Liver (tissue), 3 donors: ENCODE measurements at regions not wholly inside any gene's neighbourhood (a gene's known extent, or its start where the extent isn't known, plus 50 kb on each side); places are given as distances from the start of the nearest gene placed in this dataset.

Experiments
- CTCF ChIP-seq: fragments of 150-350 bp; IDR thresholded peaks from 2 replicates; pipeline ENCODE4 v1.5.1; 2017; ENCODE audit warnings: improper control_type of control experiment, low read depth, low read length; ENCODE audit not compliant: missing input control
- EGR1 ChIP-seq, 2 donors: IDR thresholded peaks; 2 replicates each; pipeline ENCODE4 v1.6.1; 2016 to 2018; ENCODE audit warnings: antibody characterized with exemption in 2 of 2, low read depth in 2 of 2
- GABPA ChIP-seq, 2 donors: IDR thresholded peaks in 1 of 2; conservative IDR thresholded peaks in 1 of 2; 2 replicates each; pipeline ENCODE4 v1.6.1; 2016; ENCODE audit warnings: antibody characterized with exemption in 2 of 2, mild to moderate bottlenecking in 1 of 2, moderate library complexity in 1 of 2
- MAX ChIP-seq: IDR thresholded peaks from 2 replicates; pipeline ENCODE4 v1.6.1; 2016; ENCODE audit warnings: antibody characterized with exemption
- RAD21 ChIP-seq, 2 donors: IDR thresholded peaks; 2 replicates each; pipeline ENCODE4 v1.6.1; 2016; ENCODE audit warnings: antibody characterized with exemption in 2 of 2, mild to moderate bottlenecking in 2 of 2
- REST ChIP-seq: IDR thresholded peaks from 2 replicates; pipeline ENCODE4 v1.6.1; 2016; ENCODE audit warnings: antibody characterized with exemption, mild to moderate bottlenecking
- RXRA ChIP-seq, 2 donors: IDR thresholded peaks; 2 replicates each; pipeline ENCODE4 v1.6.1; 2017 to 2018; ENCODE audit warnings: antibody characterized with exemption in 2 of 2, mild to moderate bottlenecking in 1 of 2
- TAF1 ChIP-seq: conservative IDR thresholded peaks from 2 replicates; pipeline ENCODE4 v1.6.1; 2016; ENCODE audit warnings: antibody characterized with exemption, mild to moderate bottlenecking
- TF ChIP-seq, protein P1 (sequence below): IDR thresholded peaks from 2 replicates; pipeline ENCODE4 v1.6.1; 2016; ENCODE audit warnings: antibody characterized with exemption
- donor health status: healthy.
- donor health status: healthy.

GRCh38 chr2:138439733-138440132, 61.8 kb upstream of the SPOPL start:
- TF ChIP-seq TAF1, result no peak
- TF ChIP-seq, protein P1, sequence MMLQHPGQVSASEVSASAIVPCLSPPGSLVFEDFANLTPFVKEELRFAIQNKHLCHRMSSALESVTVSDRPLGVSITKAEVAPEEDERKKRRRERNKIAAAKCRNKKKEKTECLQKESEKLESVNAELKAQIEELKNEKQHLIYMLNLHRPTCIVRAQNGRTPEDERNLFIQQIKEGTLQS, result no peak
- no peak for TF ChIP-seq CTCF
- no peak for TF ChIP-seq EGR1 (IDR thresholded peaks at IDR 0.05; ENCODE audit: low read depth in 2 of 2)
- TF ChIP-seq MAX, result no peak
- no peak for TF ChIP-seq GABPA (IDR thresholded peaks at IDR 0.05 in 1 of 2, conservative IDR thresholded peaks at IDR 0.05 in 1 of 2)
- TF ChIP-seq RXRA (IDR thresholded peaks at IDR 0.05), result no peak
- TF ChIP-seq REST, result no peak
- TF ChIP-seq RAD21 (IDR thresholded peaks at IDR 0.05), result no peak
